ENCODE measurements at regions not wholly inside any gene's neighbourhood (a gene's known extent, or its start where the extent isn't known, plus 50 kb on each side); places are given as distances from the start of the nearest gene placed in this dataset.

DNA sequence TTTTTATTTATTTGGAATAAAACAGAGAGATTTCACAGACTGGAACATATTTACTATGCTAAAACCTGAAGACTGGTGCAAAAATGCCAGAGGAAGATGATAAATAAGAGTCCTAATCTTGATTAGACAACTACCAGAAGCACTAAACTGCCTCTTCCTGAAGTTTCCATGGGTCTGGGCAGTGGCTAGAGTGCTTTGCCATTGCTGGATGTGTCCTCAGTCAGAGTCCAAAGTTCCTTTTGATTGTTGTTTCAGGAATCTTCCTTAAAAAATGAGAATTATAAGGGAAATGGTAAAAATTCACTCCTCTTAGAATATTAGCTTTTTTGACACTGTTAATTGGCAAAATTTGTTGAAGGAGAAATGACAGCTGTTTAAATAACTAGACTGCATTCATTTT is 86.3 kb upstream of the AHR start (continued):
- no peak for TF ChIP-seq CHD7 (IDR thresholded peaks at IDR 0.05; ENCODE audit: insufficient replicate concordance, low read length)
- TF ChIP-seq, protein P1, sequence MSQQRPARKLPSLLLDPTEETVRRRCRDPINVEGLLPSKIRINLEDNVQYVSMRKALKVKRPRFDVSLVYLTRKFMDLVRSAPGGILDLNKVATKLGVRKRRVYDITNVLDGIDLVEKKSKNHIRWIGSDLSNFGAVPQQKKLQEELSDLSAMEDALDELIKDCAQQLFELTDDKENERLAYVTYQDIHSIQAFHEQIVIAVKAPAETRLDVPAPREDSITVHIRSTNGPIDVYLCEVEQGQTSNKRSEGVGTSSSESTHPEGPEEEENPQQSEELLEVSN (IDR thresholded peaks at IDR 0.05): no peak
